Trophoblast cell (in vitro differentiated cells and primary cell): ENCODE measurements at regions not wholly inside any gene's neighbourhood (a gene's known extent, or its start where the extent isn't known, plus 50 kb on each side); places are given as distances from the start of the nearest gene placed in this dataset.

Source experiments
- DNase-seq, 2 donors: peaks; one replicate each; pipeline ENCODE4 v3.0.0-alpha.2; 2016
- H2AFZ ChIP-seq: 2 replicates; pipeline ENCODE4 v1.6.1; 2013; ENCODE audit warnings: low read length, moderate library complexity, mild to moderate bottlenecking; ENCODE audit not compliant: insufficient read depth, poor library complexity
- H2AK5ac ChIP-seq: 2 replicates; pipeline ENCODE4 v1.6.1; 2013; ENCODE audit warnings: mild to moderate bottlenecking, low read length
- H2BK120ac ChIP-seq: 2 replicates; pipeline ENCODE4 v1.6.1; 2013; ENCODE audit warnings: low read length, mild to moderate bottlenecking, moderate library complexity; ENCODE audit not compliant: insufficient read depth, poor library complexity
- H2BK12ac ChIP-seq: 2 replicates; pipeline ENCODE4 v1.6.1; 2013; ENCODE audit warnings: mild to moderate bottlenecking, low read length, moderate library complexity
- H2BK5ac ChIP-seq: 2 replicates; pipeline ENCODE4 v1.6.1; 2013; ENCODE audit warnings: low read length, low read depth, moderate library complexity, mild to moderate bottlenecking; ENCODE audit not compliant: poor library complexity
- H3K14ac ChIP-seq: 2 replicates; pipeline ENCODE4 v1.6.1; 2013; ENCODE audit warnings: mild to moderate bottlenecking, low read length
- H3K18ac ChIP-seq: 2 replicates; pipeline ENCODE4 v1.6.1; 2013; ENCODE audit warnings: mild to moderate bottlenecking, low read length
- H3K23ac ChIP-seq: 2 replicates; pipeline ENCODE4 v1.6.1; 2013; ENCODE audit warnings: low read length
- H3K27ac ChIP-seq: 2 replicates; pipeline ENCODE4 v1.5.1; 2013; ENCODE audit warnings: low read depth, mild to moderate bottlenecking, inconsistent platforms, low read length, moderate library complexity
- H3K27me3 ChIP-seq: 2 replicates; pipeline ENCODE4 v1.6.1; 2013; ENCODE audit warnings: inconsistent platforms, mild to moderate bottlenecking, low read length, moderate library complexity; ENCODE audit not compliant: insufficient read depth
- H3K36me3 ChIP-seq, 2 experiments: 1 replicate in 1 of 2; 2 replicates in 1 of 2; pipeline ENCODE4 v1.6.1; 2013; ENCODE audit warnings: low read length in 2 of 2, mild to moderate bottlenecking in 2 of 2, moderate library complexity in 1 of 2; ENCODE audit not compliant: insufficient read depth in 2 of 2, control insufficient read depth in 1 of 2
- H3K4ac ChIP-seq: 2 replicates; pipeline ENCODE4 v1.6.1; 2013; ENCODE audit warnings: low read depth, mild to moderate bottlenecking, low read length, moderate library complexity
- H3K4me1 ChIP-seq, 2 experiments: 1 replicate in 1 of 2; 2 replicates in 1 of 2; pipeline ENCODE4 v1.6.1; 2013; ENCODE audit warnings: low read length in 2 of 2, mild to moderate bottlenecking in 2 of 2, moderate library complexity in 1 of 2; ENCODE audit not compliant: insufficient read depth in 2 of 2, control insufficient read depth in 1 of 2
- H3K4me2 ChIP-seq: 2 replicates; pipeline ENCODE4 v1.6.1; 2013; ENCODE audit warnings: inconsistent platforms, mild to moderate bottlenecking, low read length, moderate library complexity
- H3K4me3 ChIP-seq: 2 replicates; pipeline ENCODE4 v1.5.1; 2013; ENCODE audit warnings: mild to moderate bottlenecking, low read depth, low read length, inconsistent platforms
- H3K79me1 ChIP-seq: one replicate; pipeline ENCODE4 v1.6.1; 2013; ENCODE audit warnings: low read length
- H3K79me2 ChIP-seq: 2 replicates; pipeline ENCODE4 v1.6.1; 2013; ENCODE audit warnings: low read length, mild to moderate bottlenecking; ENCODE audit not compliant: control insufficient read depth, insufficient read depth, poor library complexity
- H3K9ac ChIP-seq: 2 replicates; pipeline ENCODE4 v1.6.1; 2013; ENCODE audit warnings: mild to moderate bottlenecking, low read length
- H3K9me3 ChIP-seq: 2 replicates; pipeline ENCODE4 v1.6.1; 2013; ENCODE audit warnings: low read depth, mild to moderate bottlenecking, control low read depth, inconsistent platforms, low read length; ENCODE audit not compliant: insufficient read depth
- H4K12ac ChIP-seq: 2 replicates; pipeline ENCODE4 v1.6.1; 2013; ENCODE audit warnings: low read depth, mild to moderate bottlenecking, low read length, moderate library complexity
- H4K8ac ChIP-seq: 2 replicates; pipeline ENCODE4 v1.6.1; 2013; ENCODE audit warnings: low read depth, mild to moderate bottlenecking, low read length, moderate library complexity
- H4K91ac ChIP-seq: one replicate; pipeline ENCODE4 v1.6.1; 2013; ENCODE audit warnings: low read depth, mild to moderate bottlenecking, low read length, moderate library complexity
- WGBS: extraction: QIAGEN DNeasy Blood & Tissue Kit; methylation state at CpG from one replicate; pipeline ENCODE4 v1.1.7; 2013; ENCODE audit warnings: missing lambda C conversion rate; ENCODE audit not compliant: insufficient read length, insufficient coverage; ENCODE audit errors: extremely low coverage; 5-methylcytosine and 5-hydroxymethylcytosine counted together

GRCh38 chr10:6716516-6716915 lies 136.4 kb upstream of the PRKCQ start:
- H2BK120ac ChIP-seq = no peak overlapping the region
- no peaks in the 10 kb centered on the region for H3K79me2 ChIP-seq
- no peak overlapping the region for H3K4ac ChIP-seq
- H3K23ac ChIP-seq = no peak overlapping the region
- H2BK12ac ChIP-seq = no peak overlapping the region
- no peak overlapping the region for H2AK5ac ChIP-seq
- no peaks in the 10 kb centered on the region for H3K36me3 ChIP-seq
- no peaks in the 10 kb centered on the region for H3K4me1 ChIP-seq
- H4K12ac ChIP-seq = no peak overlapping the region
- no peak overlapping the region for H3K4me2 ChIP-seq
- no peak overlapping the region for H4K8ac ChIP-seq
- no peak for DNase-seq
- H3K79me1 ChIP-seq = no peaks in the 10 kb centered on the region
- no peaks in the 10 kb centered on the region for H3K27me3 ChIP-seq
- H2AFZ ChIP-seq = no peak overlapping the region
- no peak overlapping the region for H2BK5ac ChIP-seq
- no peak overlapping the region for H3K4me3 ChIP-seq
- H4K91ac ChIP-seq = no peak overlapping the region
- no peak overlapping the region for H3K14ac ChIP-seq
- no peak overlapping the region for H3K18ac ChIP-seq
- no peak overlapping the region for H3K27ac ChIP-seq
- no CpG with 5 or more reads among the region's 1 CpG for WGBS
- H3K9ac ChIP-seq = no peak overlapping the region
- H3K9me3 ChIP-seq = no peaks in the 10 kb centered on the region

GRCh38 chr10:6713716-6714115 lies 133.6 kb upstream of the PRKCQ start:
- Histone ChIP-seq H3K9ac (no peak overlapping the region), H3K27ac (no peak overlapping the region), H4K8ac (no peak overlapping the region), H3K4me3 (no peak overlapping the region), H3K36me3 (no peaks in the 10 kb centered on the region), H4K12ac (no peak overlapping the region), H3K27me3 (no peaks in the 10 kb centered on the region), H2BK12ac (no peak overlapping the region), H3K4me2 (no peak overlapping the region), H4K91ac (no peak overlapping the region), H2AFZ (no peak overlapping the region), H3K9me3 (no peaks in the 10 kb centered on the region), H2AK5ac (no peak overlapping the region), H3K14ac (no peak overlapping the region), H3K23ac (no peak overlapping the region), H3K79me2 (no peaks in the 10 kb centered on the region), H2BK5ac (no peak overlapping the region), H3K79me1 (no peaks in the 10 kb centered on the region), H2BK120ac (no peak overlapping the region), H3K4me1 (no peaks in the 10 kb centered on the region), H3K18ac (no peak overlapping the region), H3K4ac (no peak overlapping the region)
- DNase-seq = no peak
- no CpG with 5 or more reads among the region's 7 CpGs for WGBS

- Histone ChIP-seq H2AFZ (no peak overlapping the region), H3K9me3 (no peaks in the 10 kb centered on the region), H4K8ac (no peak overlapping the region), H2BK120ac (no peak overlapping the region), H2BK5ac (no peak overlapping the region), H3K14ac (no peak overlapping the region), H3K18ac (no peak overlapping the region), H3K27me3 (no peaks in the 10 kb centered on the region), H2BK12ac (no peak overlapping the region), H3K4me1 (no peaks in the 10 kb centered on the region), H3K4me2 (no peak overlapping the region), H3K36me3 (no peaks in the 10 kb centered on the region), H3K79me2 (no peaks in the 10 kb centered on the region), H3K27ac (no peak overlapping the region), H4K91ac (no peak overlapping the region), H3K4me3 (no peak overlapping the region), H4K12ac (no peak overlapping the region), H3K79me1 (no peaks in the 10 kb centered on the region), H3K23ac (no peak overlapping the region), H3K9ac (no peak overlapping the region), H2AK5ac (no peak overlapping the region), H3K4ac (no peak overlapping the region)
- DNase-seq = no peak
- whole genome bisulfite sequencing = no CpG with 5 or more reads among the region's 6 CpGs
These were observed 133.0 kb upstream of the PRKCQ start for GRCh38 chr10:6713120-6713519.

GRCh38 chr10:6711881-6712280 lies 131.8 kb upstream of the PRKCQ start:
- H3K14ac ChIP-seq = no peak overlapping the region
- 98% methylated on average over 5 of the region's 17 CpGs for WGBS

More at GRCh38 chr10:6711881-6712280, 131.8 kb upstream of the PRKCQ start:
- no peak overlapping the region for H2AK5ac ChIP-seq
- no peak overlapping the region for H3K18ac ChIP-seq
- no peak overlapping the region for H4K91ac ChIP-seq
- no peaks in the 10 kb centered on the region for H3K9me3 ChIP-seq
- no peaks in the 10 kb centered on the region for H3K36me3 ChIP-seq
- no peak overlapping the region for H3K4me3 ChIP-seq
- H3K9ac ChIP-seq = no peak overlapping the region
- H2BK12ac ChIP-seq = no peak overlapping the region
- H2AFZ ChIP-seq = no peak overlapping the region
- H3K27me3 ChIP-seq = no peaks in the 10 kb centered on the region
- no peaks in the 10 kb centered on the region for H3K79me2 ChIP-seq
- DNase-seq = no peak
- no peak overlapping the region for H3K27ac ChIP-seq
- no peaks in the 10 kb centered on the region for H3K79me1 ChIP-seq
- no peak overlapping the region for H4K8ac ChIP-seq
- H2BK5ac ChIP-seq = no peak overlapping the region
- H4K12ac ChIP-seq = no peak overlapping the region
- no peaks in the 10 kb centered on the region for H3K4me1 ChIP-seq
- no peak overlapping the region for H3K4ac ChIP-seq
- no peak overlapping the region for H3K4me2 ChIP-seq
- H3K23ac ChIP-seq = no peak overlapping the region
- no peak overlapping the region for H2BK120ac ChIP-seq
